ENCODE measurements at regions not wholly inside any gene's neighbourhood (a gene's known extent, or its start where the extent isn't known, plus 50 kb on each side); places are given as distances from the start of the nearest gene placed in this dataset.

DNA sequence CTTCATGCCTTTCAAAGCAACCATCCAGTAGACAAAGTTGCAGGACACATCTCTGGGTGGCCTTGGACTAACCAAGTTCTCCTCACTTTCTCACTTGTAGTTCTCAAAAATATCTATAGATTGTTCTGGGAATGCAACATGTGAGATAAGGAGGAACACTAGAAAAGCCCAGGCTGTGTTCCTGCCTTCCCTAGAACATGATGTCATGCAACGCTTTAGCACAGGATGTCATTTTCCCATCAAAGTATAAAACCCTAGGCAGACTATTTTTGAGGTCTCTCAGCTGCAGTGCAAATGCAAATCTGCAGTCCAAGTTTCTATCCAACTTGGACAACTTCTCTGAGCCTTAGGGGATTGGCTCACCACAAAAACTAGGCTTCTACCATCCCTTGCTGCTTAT is 78.8 kb upstream of the PCDH7 start:
- no peaks in the 10 kb centered on the region for H3K79me2 ChIP-seq (ENCODE audit: control insufficient read depth, insufficient read depth, low read length)
- H3K27ac ChIP-seq (ENCODE audit: insufficient read depth, low read depth, low read length) = no peak overlapping the region
- BruUV-seq (replicated peaks) = no TSS peak
- ChIA-PET POLR2A (no interaction called here), CTCF (interaction anchor here (0.7 kb wide), 1 partner anchor 11 kb away, joined by 3 read pairs; no protein-coding TSS in a partner anchor)
- no peak overlapping the region for H3K4me3 ChIP-seq (replicated peaks in 1 of 3; ENCODE audit: insufficient read depth in 1 of 3, low read depth in 1 of 3, low read length in 3 of 3)
- H2AFZ ChIP-seq (ENCODE audit: low read depth, low read length) = no peak overlapping the region
- no peaks in the 10 kb centered on the region for H4K20me1 ChIP-seq (replicated peaks; ENCODE audit: control insufficient read depth, extremely low read depth, insufficient read depth, low read length)
- intact Hi-C loops (cut with micrococcal nuclease) = no loop called here
- FAIRE-seq (no peak), DNase-seq (ENCODE audit: low read depth, low spot score) (no peak)
- no peaks in the 10 kb centered on the region for H3K36me3 ChIP-seq (ENCODE audit: control insufficient read depth in 2 of 2, extremely low read depth in 1 of 2, insufficient read depth in 2 of 2, low read length in 2 of 2)
- H3K4me1 ChIP-seq (ENCODE audit: control insufficient read depth, extremely low read depth, insufficient read depth, low read length) = no peaks in the 10 kb centered on the region
- dilution Hi-C loops (cut with MboI; ENCODE audit: extremely low pct_ligation_motif_present, low sequenced_read_pairs) = no loop called here
- no peaks in the 10 kb centered on the region for H3K9me3 ChIP-seq (replicated peaks; ENCODE audit: control insufficient read depth, insufficient read depth, low read length)
- peaks cover 0 to 1% of the 10 kb centered on the region in 2 experiments for H3K27me3 ChIP-seq (ENCODE audit: control insufficient read depth in 2 of 2, insufficient read depth in 2 of 2, low read length in 2 of 2)
- no peak overlapping the region for H3K9ac ChIP-seq (replicated peaks; ENCODE audit: extremely low read depth, insufficient read depth, low read length)
- TF ChIP-seq EZH2 (IDR thresholded peaks at IDR 0.05; ENCODE audit: borderline replicate concordance, low read depth, low read length, severe bottlenecking) = no peak
- TF ChIP-seq MYC (IDR thresholded peaks at IDR 0.05; ENCODE audit: low read depth, low read length) = no peak
- TF ChIP-seq, protein P1, sequence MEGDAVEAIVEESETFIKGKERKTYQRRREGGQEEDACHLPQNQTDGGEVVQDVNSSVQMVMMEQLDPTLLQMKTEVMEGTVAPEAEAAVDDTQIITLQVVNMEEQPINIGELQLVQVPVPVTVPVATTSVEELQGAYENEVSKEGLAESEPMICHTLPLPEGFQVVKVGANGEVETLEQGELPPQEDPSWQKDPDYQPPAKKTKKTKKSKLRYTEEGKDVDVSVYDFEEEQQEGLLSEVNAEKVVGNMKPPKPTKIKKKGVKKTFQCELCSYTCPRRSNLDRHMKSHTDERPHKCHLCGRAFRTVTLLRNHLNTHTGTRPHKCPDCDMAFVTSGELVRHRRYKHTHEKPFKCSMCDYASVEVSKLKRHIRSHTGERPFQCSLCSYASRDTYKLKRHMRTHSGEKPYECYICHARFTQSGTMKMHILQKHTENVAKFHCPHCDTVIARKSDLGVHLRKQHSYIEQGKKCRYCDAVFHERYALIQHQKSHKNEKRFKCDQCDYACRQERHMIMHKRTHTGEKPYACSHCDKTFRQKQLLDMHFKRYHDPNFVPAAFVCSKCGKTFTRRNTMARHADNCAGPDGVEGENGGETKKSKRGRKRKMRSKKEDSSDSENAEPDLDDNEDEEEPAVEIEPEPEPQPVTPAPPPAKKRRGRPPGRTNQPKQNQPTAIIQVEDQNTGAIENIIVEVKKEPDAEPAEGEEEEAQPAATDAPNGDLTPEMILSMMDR (IDR thresholded peaks at IDR 0.05; ENCODE audit: extremely low read depth in 1 of 2, insufficient read depth in 1 of 2, low read depth in 1 of 2, low read length in 2 of 2) = no peak
- H3K4me2 ChIP-seq (ENCODE audit: insufficient read depth, low read length) = no peak overlapping the region
- no peaks in the 10 kb centered on the region for H3K9me1 ChIP-seq (replicated peaks; ENCODE audit: control insufficient read depth, extremely low read depth, insufficient read depth, low read length)

GRCh38 chr4:30642567-30642966 is 77.6 kb upstream of the PCDH7 start:
- POLR2A ChIA-PET = no interaction called here

More at GRCh38 chr4:30642567-30642966, 77.6 kb upstream of the PCDH7 start:
- H2AFZ ChIP-seq (ENCODE audit: low read depth, low read length) = no peak overlapping the region
- DNase-seq (ENCODE audit: low read depth, low spot score) (no peak), FAIRE-seq (no peak)
- no peak for TF ChIP-seq MAX (IDR thresholded peaks at IDR 0.05; ENCODE audit: insufficient read depth, insufficient read length)
- TF ChIP-seq POLR2AphosphoS5 (IDR thresholded peaks at IDR 0.05; ENCODE audit: insufficient read depth, low read depth, low read length) = no peak
- TF ChIP-seq POLR2A (IDR thresholded peaks at IDR 0.05; ENCODE audit: low read depth, low read length) = no peak
- TF ChIP-seq JUN (IDR thresholded peaks at IDR 0.05; ENCODE audit: borderline replicate concordance, insufficient read depth, insufficient read length, low read depth) = no peak
- no peak for TF ChIP-seq FOS (IDR thresholded peaks at IDR 0.05; ENCODE audit: borderline replicate concordance, insufficient read depth, low read length)
- TF ChIP-seq MYC (IDR thresholded peaks at IDR 0.05; ENCODE audit: low read depth, low read length) = no peak
- TF ChIP-seq, protein P1 (IDR thresholded peaks at IDR 0.05; ENCODE audit: extremely low read depth in 1 of 2, insufficient read depth in 1 of 2, low read depth in 1 of 2, low read length in 2 of 2) = no peak
- no peak for TF ChIP-seq GATA2 (IDR thresholded peaks at IDR 0.05; ENCODE audit: insufficient read depth, insufficient read length, low read depth, low read length)
- TF ChIP-seq EZH2 (IDR thresholded peaks at IDR 0.05; ENCODE audit: borderline replicate concordance, low read depth, low read length, severe bottlenecking) = no peak
- no peaks in the 10 kb centered on the region for H3K79me2 ChIP-seq (ENCODE audit: control insufficient read depth, insufficient read depth, low read length)
- no peak overlapping the region for H3K4me2 ChIP-seq (ENCODE audit: insufficient read depth, low read length)
- BruUV-seq (replicated peaks) = no TSS peak
- no peaks in the 10 kb centered on the region for H3K4me1 ChIP-seq (ENCODE audit: control insufficient read depth, extremely low read depth, insufficient read depth, low read length)
- H3K27ac ChIP-seq (ENCODE audit: insufficient read depth, low read depth, low read length) = no peak overlapping the region
- no peak overlapping the region for H3K4me3 ChIP-seq (replicated peaks in 1 of 3; ENCODE audit: insufficient read depth in 1 of 3, low read depth in 1 of 3, low read length in 3 of 3)
- intact Hi-C loops (cut with micrococcal nuclease) = no loop called here
- no peaks in the 10 kb centered on the region for H3K36me3 ChIP-seq (ENCODE audit: control insufficient read depth in 2 of 2, extremely low read depth in 1 of 2, insufficient read depth in 2 of 2, low read length in 2 of 2)
- H3K9me3 ChIP-seq (replicated peaks; ENCODE audit: control insufficient read depth, insufficient read depth, low read length) = no peaks in the 10 kb centered on the region
- CTCF ChIA-PET = no interaction called here
- no peaks in the 10 kb centered on the region for H3K9me1 ChIP-seq (replicated peaks; ENCODE audit: control insufficient read depth, extremely low read depth, insufficient read depth, low read length)
- dilution Hi-C loops (cut with MboI; ENCODE audit: extremely low pct_ligation_motif_present, low sequenced_read_pairs) = no loop called here
- no peak overlapping the region for H3K9ac ChIP-seq (replicated peaks; ENCODE audit: extremely low read depth, insufficient read depth, low read length)
- H3K27me3 ChIP-seq (ENCODE audit: control insufficient read depth in 2 of 2, insufficient read depth in 2 of 2, low read length in 2 of 2) = peaks cover 0 to 1% of the 10 kb centered on the region in 2 experiments
- H4K20me1 ChIP-seq (replicated peaks; ENCODE audit: control insufficient read depth, extremely low read depth, insufficient read depth, low read length) = no peaks in the 10 kb centered on the region

Data from endothelial cell of umbilical vein (primary cell).